ENCODE measurements at regions not wholly inside any gene's neighbourhood (a gene's known extent, or its start where the extent isn't known, plus 50 kb on each side); places are given as distances from the start of the nearest gene placed in this dataset.

DNA sequence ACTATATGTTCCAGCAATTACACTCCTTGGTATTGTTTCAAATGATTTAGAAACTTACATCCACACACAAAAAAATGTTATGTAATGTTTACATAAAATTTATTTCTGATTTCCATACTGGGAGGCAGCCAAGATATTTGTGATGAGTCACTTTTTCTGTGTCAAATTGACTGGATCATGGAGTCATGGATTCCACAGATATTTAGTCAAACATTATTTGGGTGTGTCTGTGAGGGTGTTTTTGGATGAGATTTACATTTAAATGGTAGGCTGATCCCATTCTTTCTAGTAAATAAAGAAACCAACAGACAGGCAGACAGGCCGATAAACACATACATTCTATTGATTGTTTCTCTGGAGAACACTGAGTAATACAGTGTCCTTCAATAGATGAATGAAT, 562.8 kb downstream of the SLITRK6 start:
- DNase-seq (ENCODE audit: low spot score in 2 of 2), result no peak
- Histone ChIP-seq H3K4me1 (no peaks in the 10 kb centered on the region), H3K9me3 (no peaks in the 10 kb centered on the region), H3K4me3 (no peak overlapping the region), H3K27me3 (no peaks in the 10 kb centered on the region), H3K36me3 (no peaks in the 10 kb centered on the region), H3K27ac (no peak overlapping the region)
- intact Hi-C loops (cut with DNase I; ENCODE audit: low total_unique reads), result no loop called here
- no peak for TF ChIP-seq POLR2AphosphoS5 (IDR thresholded peaks at IDR 0.05)
- no peak for TF ChIP-seq POLR2A (IDR thresholded peaks at IDR 0.05)
- TF ChIP-seq, protein P1, sequence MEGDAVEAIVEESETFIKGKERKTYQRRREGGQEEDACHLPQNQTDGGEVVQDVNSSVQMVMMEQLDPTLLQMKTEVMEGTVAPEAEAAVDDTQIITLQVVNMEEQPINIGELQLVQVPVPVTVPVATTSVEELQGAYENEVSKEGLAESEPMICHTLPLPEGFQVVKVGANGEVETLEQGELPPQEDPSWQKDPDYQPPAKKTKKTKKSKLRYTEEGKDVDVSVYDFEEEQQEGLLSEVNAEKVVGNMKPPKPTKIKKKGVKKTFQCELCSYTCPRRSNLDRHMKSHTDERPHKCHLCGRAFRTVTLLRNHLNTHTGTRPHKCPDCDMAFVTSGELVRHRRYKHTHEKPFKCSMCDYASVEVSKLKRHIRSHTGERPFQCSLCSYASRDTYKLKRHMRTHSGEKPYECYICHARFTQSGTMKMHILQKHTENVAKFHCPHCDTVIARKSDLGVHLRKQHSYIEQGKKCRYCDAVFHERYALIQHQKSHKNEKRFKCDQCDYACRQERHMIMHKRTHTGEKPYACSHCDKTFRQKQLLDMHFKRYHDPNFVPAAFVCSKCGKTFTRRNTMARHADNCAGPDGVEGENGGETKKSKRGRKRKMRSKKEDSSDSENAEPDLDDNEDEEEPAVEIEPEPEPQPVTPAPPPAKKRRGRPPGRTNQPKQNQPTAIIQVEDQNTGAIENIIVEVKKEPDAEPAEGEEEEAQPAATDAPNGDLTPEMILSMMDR (IDR thresholded peaks at IDR 0.05), result no peak

DNA sequence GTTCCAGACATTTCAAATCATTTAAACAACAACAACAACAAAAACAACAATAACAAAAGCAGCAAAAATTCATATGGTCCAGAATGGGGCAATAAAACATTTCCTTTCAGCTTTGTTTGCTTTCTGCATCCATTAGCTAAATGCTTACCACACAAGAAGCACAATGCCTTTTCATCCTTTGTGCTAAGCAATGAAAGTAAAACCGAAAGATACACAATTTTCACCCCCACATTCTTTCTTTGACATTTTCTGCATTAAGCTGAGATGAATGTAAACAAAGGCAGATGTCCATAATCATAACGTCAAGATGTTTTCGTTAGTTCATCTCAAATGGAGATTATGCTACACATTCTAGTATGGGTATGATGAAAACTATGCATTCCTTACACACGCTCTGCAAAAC, 568.5 kb downstream of the SLITRK6 start:
- no peak overlapping the region for H3K4me3 ChIP-seq
- H3K36me3 ChIP-seq, result no peaks in the 10 kb centered on the region
- DNase-seq (ENCODE audit: low spot score in 2 of 2), result no peak
- intact Hi-C loops (cut with DNase I; ENCODE audit: low total_unique reads), result no loop called here
- no peaks in the 10 kb centered on the region for H3K27me3 ChIP-seq
- H3K27ac ChIP-seq, result no peak overlapping the region
- no peaks in the 10 kb centered on the region for H3K4me1 ChIP-seq
- TF ChIP-seq, protein P1 (IDR thresholded peaks at IDR 0.05), result no peak
- TF ChIP-seq POLR2AphosphoS5 (IDR thresholded peaks at IDR 0.05) (no peak), POLR2A (IDR thresholded peaks at IDR 0.05) (no peak)
- H3K9me3 ChIP-seq, result no peaks in the 10 kb centered on the region

DNA sequence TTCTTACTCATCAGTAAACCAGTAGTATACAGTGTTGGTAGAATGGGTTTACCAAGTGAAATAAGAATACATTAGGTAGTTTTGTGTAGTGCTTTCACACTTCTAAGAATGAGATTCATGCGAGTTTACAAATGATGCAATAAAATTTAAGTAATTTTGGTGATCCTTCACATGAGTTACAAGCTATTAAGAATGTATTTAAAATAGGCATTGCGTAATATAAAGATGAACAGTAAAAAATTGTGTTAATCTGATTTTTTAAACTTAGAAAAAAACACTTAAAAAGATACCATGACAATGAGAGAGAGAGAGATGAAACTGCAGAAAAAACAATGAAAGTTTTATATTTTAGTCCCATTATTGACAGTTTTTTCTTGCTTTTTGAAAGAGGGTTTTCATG, 570.5 kb downstream of the SLITRK6 start:
- TF ChIP-seq, protein P1 (IDR thresholded peaks at IDR 0.05), result no peak
- TF ChIP-seq POLR2AphosphoS5 (IDR thresholded peaks at IDR 0.05) (no peak), POLR2A (IDR thresholded peaks at IDR 0.05) (no peak)
- no peak for DNase-seq (ENCODE audit: low spot score in 2 of 2)
- Histone ChIP-seq H3K4me3 (no peak overlapping the region), H3K36me3 (no peaks in the 10 kb centered on the region), H3K4me1 (no peaks in the 10 kb centered on the region), H3K27ac (no peak overlapping the region), H3K9me3 (no peaks in the 10 kb centered on the region), H3K27me3 (no peaks in the 10 kb centered on the region)
- intact Hi-C loops (cut with DNase I; ENCODE audit: low total_unique reads), result no loop called here

DNA sequence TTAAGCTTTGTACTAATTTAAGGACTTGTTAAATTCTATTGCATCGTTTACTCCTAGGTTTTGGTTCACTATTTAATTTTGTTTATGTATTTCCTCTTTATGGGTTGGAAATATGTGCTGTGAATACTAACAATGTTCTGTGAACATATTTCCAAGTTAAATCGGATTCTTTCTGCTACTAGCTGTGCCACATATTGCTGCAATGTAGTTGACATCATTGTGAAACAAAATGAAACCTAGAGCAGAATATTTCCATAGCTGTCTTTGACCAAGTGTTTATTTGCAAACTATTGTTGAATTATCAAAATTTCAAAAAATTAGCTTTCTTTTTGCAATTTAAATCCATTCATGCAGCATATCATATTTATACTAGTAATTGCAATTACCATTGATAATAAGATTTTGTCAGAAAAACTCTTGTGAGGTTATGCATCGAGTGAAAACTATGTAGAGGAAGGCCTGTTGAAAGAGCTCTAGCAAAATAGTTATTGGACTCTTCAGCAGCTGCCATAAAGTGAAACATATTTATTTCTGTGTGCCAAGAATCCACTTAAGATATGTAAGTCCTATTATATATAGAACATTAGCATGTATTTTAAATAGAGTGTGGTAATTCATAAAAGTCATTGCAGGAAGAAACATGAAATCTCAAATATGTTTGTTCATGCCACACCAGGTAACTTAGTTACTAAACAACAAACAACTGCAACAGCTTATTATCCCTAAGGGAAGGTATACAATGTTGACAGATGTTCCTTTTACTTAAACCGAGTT, 575.1 kb downstream of the SLITRK6 start:
- no peaks in the 10 kb centered on the region for H3K4me1 ChIP-seq
- H3K9me3 ChIP-seq, result no peaks in the 10 kb centered on the region
- no peak overlapping the region for H3K27ac ChIP-seq
- no peak for DNase-seq (ENCODE audit: low spot score in 2 of 2)
- H3K4me3 ChIP-seq, result no peak overlapping the region
- H3K36me3 ChIP-seq, result no peaks in the 10 kb centered on the region
- no peaks in the 10 kb centered on the region for H3K27me3 ChIP-seq
- no peak for TF ChIP-seq POLR2AphosphoS5 (IDR thresholded peaks at IDR 0.05)
- TF ChIP-seq, protein P1 (IDR thresholded peaks at IDR 0.05), result no peak
- no peak for TF ChIP-seq POLR2A (IDR thresholded peaks at IDR 0.05)
- intact Hi-C loops (cut with DNase I; ENCODE audit: low total_unique reads), result no loop called here

DNA sequence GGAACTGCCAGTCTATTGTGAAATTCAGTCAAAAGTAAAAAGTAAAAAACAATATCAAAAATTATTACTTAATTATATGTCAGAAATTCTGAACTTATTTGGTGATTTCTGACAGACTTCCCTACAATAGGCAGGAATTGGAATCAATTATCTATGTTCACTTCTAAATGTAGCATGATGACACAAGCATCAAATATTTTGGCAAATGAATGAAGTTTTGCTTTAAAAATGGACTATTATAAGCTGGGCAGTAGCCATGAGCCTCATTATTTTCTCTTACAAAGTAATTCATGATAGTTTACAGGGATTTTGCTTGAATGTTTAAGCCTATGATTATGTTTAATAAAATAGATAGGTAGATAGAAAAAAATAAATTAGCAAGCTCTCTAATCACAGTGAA, 582.6 kb downstream of the SLITRK6 start:
- no peaks in the 10 kb centered on the region for H3K9me3 ChIP-seq
- intact Hi-C loops (cut with DNase I; ENCODE audit: low total_unique reads), result no loop called here
- no peaks in the 10 kb centered on the region for H3K27me3 ChIP-seq
- no peak overlapping the region for H3K4me3 ChIP-seq
- H3K36me3 ChIP-seq, result no peaks in the 10 kb centered on the region
- no peak for TF ChIP-seq POLR2A (IDR thresholded peaks at IDR 0.05)
- TF ChIP-seq, protein P1 (IDR thresholded peaks at IDR 0.05), result no peak
- no peak for TF ChIP-seq POLR2AphosphoS5 (IDR thresholded peaks at IDR 0.05)
- DNase-seq (ENCODE audit: low spot score in 2 of 2), result no peak
- no peak overlapping the region for H3K27ac ChIP-seq
- H3K4me1 ChIP-seq, result no peaks in the 10 kb centered on the region

All from breast epithelium (tissue), 4 donors.